Psoas muscle (tissue), 7 donors: ENCODE measurements at regions not wholly inside any gene's neighbourhood (a gene's known extent, or its start where the extent isn't known, plus 50 kb on each side); places are given as distances from the start of the nearest gene placed in this dataset.

Experiments
- ATAC-seq, 4 donors: fragments of 200-7000 bp; cut with Tn5 transposase; one replicate each; pipeline ENCODE4 v1.9.1; 2020; ENCODE audit warnings: moderate library complexity in 3 of 4, mild to moderate bottlenecking in 2 of 4
- DNase-seq, 2 donors: peaks; one replicate each; pipeline ENCODE4 v3.0.0-alpha.2; 2020
- H3K27ac ChIP-seq: fragments of 200-600 bp; one replicate; pipeline ENCODE4 v1.8.0; 2022
- H3K27me3 ChIP-seq, 3 donors: fragments of 200-600 bp in 1 of 3; one replicate each; pipeline versions ENCODE4 v1.6.1 to v1.8.0; 2013 to 2022; ENCODE audit warnings: low read length in 2 of 3, mild to moderate bottlenecking in 2 of 3, moderate library complexity in 1 of 3; ENCODE audit not compliant: insufficient read depth in 3 of 3
- H3K36me3 ChIP-seq, 2 donors: fragments of 200-600 bp in 1 of 2; one replicate each; pipeline versions ENCODE4 v1.6.1 to v1.8.0; 2013 to 2022; ENCODE audit warnings: low read depth in 1 of 2, mild to moderate bottlenecking in 1 of 2, moderate library complexity in 1 of 2; ENCODE audit not compliant: insufficient read depth in 1 of 2
- H3K4me1 ChIP-seq: fragments of 200-600 bp; one replicate; pipeline ENCODE4 v1.8.0; 2022
- H3K4me3 ChIP-seq: fragments of 200-600 bp; one replicate; pipeline ENCODE4 v1.8.0; 2022; ENCODE audit warnings: mild to moderate bottlenecking
- H3K9me3 ChIP-seq: fragments of 200-600 bp; one replicate; pipeline ENCODE4 v1.8.0; 2022
- WGBS, 3 donors: extraction: QIAGEN DNeasy Blood & Tissue Kit; methylation state at CpG; one replicate each; pipeline versions ENCODE4 v1.1.6 to v1.1.7; 2013; 5-methylcytosine and 5-hydroxymethylcytosine counted together
- intact Hi-C, 2 donors: fragments of 100-400 bp; cut with DNase I; formaldehyde crosslinking; loops; one replicate each; pipeline versions ENCODE4 v1.11.0 to v1.14.2; 2022
- TF ChIP-seq, protein P1 (sequence below): fragments of 200-600 bp; IDR thresholded peaks from one replicate; pipeline ENCODE4 v1.8.0; 2022; ENCODE audit warnings: antibody characterized with exemption
- donor health status: healthy with polysubstance abuse.
- donor health status: DM: no; HTN: no; CAD: no; lungs with moderate emphysema.
- donor health status: Bipolar disorder and iron deficiency.
- donor health status: healthy.
- donor health status: DM: yes; HTN: yes; CAD: no.
- donor health status: DM: no; HTN: no; CAD: no.
- donor health status: DM: yes; HTN: yes; CAD: no.

DNA sequence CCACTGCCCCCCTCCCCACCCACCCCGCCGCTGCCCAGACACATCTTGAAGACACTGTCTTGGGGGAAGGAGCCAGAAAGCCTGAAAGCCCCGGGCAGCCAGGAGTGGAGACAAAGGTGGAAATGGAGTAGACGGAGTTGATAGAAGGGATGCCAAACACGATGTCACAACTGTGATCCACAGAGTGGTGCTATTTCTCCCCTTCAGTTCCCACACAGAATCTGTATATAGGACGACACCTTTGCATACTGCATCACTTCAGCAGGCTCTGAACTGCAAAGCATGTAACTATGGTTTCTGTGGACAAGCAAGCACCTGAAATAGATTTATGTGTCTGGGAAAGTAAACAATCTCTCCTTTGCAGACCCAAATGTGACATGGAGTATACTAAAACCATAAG is 56.4 kb upstream of the F13A1 start:
- TF ChIP-seq, protein P1, sequence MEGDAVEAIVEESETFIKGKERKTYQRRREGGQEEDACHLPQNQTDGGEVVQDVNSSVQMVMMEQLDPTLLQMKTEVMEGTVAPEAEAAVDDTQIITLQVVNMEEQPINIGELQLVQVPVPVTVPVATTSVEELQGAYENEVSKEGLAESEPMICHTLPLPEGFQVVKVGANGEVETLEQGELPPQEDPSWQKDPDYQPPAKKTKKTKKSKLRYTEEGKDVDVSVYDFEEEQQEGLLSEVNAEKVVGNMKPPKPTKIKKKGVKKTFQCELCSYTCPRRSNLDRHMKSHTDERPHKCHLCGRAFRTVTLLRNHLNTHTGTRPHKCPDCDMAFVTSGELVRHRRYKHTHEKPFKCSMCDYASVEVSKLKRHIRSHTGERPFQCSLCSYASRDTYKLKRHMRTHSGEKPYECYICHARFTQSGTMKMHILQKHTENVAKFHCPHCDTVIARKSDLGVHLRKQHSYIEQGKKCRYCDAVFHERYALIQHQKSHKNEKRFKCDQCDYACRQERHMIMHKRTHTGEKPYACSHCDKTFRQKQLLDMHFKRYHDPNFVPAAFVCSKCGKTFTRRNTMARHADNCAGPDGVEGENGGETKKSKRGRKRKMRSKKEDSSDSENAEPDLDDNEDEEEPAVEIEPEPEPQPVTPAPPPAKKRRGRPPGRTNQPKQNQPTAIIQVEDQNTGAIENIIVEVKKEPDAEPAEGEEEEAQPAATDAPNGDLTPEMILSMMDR, result no peak
- Histone ChIP-seq H3K27ac (no peak overlapping the region), H3K4me3 (no peak overlapping the region), H3K9me3 (no peaks in the 10 kb centered on the region), H3K36me3 (no peaks in the 10 kb centered on the region), H3K27me3 (no peaks in the 10 kb centered on the region), H3K4me1 (no peaks in the 10 kb centered on the region)
- ATAC-seq (no peak), DNase-seq (no peak)
- intact Hi-C loops, result no loop called here
- 78 to 80% (median 79%) methylated on average over 6 of the region's 6 CpGs for WGBS, 3 donors

DNA sequence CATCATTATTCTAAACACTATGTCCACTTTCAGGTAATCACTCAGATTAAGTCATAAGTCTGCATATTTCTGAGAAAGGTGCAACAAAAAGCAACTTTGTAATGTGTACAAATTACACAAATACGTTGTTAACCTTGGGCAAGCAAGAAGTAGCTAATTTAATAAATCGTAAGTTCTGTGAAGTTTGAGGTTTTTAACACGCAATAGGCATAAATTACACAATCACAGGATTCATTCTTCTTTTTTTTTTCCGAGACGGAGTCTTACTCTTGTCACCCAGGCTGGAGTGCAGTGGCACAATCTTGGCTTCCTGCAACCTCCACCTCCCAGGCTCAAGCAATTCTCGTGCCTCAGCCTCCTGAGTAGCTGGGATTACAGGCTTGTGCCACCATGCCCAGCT is 57.2 kb upstream of the F13A1 start:
- TF ChIP-seq, protein P1, result no peak
- no peak for ATAC-seq
- no peaks in the 10 kb centered on the region for H3K4me1 ChIP-seq
- no peak overlapping the region for H3K27ac ChIP-seq
- no peaks in the 10 kb centered on the region for H3K36me3 ChIP-seq
- intact Hi-C loops, result no loop called here
- H3K4me3 ChIP-seq, result no peak overlapping the region
- H3K9me3 ChIP-seq, result no peaks in the 10 kb centered on the region
- H3K27me3 ChIP-seq, result no peaks in the 10 kb centered on the region
- DNase-seq, result no peak
- 83 to 90% (median 86%) methylated on average over 6 of the region's 6 CpGs for WGBS, 3 donors

DNA sequence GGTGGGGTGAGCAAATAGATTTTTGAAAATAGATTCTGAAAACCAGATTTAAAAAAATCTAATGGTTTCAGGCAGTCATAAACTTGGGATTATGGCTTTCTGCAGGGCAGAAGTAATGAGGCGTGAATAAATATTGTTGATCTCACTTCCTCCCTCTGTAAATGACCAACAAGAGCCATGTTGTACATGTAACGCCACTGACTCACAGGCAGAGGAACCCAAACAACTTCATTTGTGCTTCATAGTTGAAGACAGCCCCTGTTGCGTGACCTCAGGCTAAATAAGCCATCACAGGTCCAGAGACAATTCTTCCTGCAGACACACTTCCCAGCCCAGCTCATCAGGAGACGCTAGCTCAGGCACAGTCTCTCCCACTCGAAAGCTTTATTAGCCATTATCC is 59.1 kb upstream of the F13A1 start:
- Histone ChIP-seq H3K27ac (no peak overlapping the region), H3K4me3 (no peak overlapping the region), H3K4me1 (no peaks in the 10 kb centered on the region), H3K27me3 (no peaks in the 10 kb centered on the region), H3K9me3 (no peaks in the 10 kb centered on the region), H3K36me3 (no peaks in the 10 kb centered on the region)
- DNase-seq, result no peak
- TF ChIP-seq, protein P1, result no peak
- intact Hi-C loops, result no loop called here
- no peak for ATAC-seq
- WGBS, 3 donors, result 77 to 82% (median 78%) methylated on average over 5 of the region's 5 CpGs

DNA sequence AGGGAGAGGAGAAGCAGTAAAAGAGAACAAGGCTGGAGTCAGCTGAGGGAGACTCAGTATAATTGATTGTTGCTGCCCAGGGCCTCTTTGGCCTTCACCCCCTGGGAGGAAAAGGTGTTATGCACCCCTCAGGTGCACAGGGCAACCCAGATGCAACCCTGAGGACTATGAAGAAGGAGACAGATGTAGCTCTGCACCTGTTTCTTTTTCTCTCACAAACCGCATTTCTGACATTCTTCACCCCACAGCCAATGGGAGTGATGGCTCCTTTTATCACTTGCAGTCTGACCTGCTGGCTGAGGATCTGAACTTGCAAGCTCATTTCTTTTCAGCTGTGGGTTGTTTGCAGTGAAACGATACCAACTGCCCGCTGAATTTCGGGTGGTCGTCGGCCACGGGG is 64.1 kb upstream of the F13A1 start:
- Histone ChIP-seq H3K4me3 (no peak overlapping the region), H3K4me1 (no peaks in the 10 kb centered on the region), H3K9me3 (no peaks in the 10 kb centered on the region), H3K27ac (no peak overlapping the region), H3K36me3 (no peaks in the 10 kb centered on the region), H3K27me3 (no peaks in the 10 kb centered on the region)
- ATAC-seq (no peak), DNase-seq (no peak)
- TF ChIP-seq, protein P1, result no peak
- intact Hi-C loops, result no loop called here
- 54 to 71% (median 55%) methylated on average over 7 of the region's 7 CpGs for WGBS, 3 donors

DNA sequence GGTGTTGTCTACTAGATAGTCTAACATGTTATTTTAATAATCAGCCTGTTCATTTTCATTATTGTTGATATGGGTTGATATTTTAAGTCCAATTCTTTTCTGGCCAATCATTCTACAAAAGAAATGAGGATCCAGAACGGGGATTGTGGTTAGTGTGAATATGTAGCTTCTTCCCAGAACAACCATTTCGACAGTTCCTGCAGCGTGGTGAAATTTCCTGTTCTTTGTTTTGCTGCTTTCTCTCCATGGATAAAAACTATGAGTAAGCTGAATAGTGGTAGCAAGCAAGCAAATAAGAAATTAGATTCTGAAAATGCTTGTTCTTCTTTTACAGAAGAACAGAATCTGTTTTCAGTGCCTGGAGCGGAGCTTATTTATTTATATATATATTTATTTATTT is 65.5 kb upstream of the F13A1 start:
- intact Hi-C loops, result no loop called here
- Histone ChIP-seq H3K27ac (no peak overlapping the region), H3K9me3 (no peaks in the 10 kb centered on the region), H3K4me3 (no peak overlapping the region), H3K4me1 (no peaks in the 10 kb centered on the region), H3K27me3 (no peaks in the 10 kb centered on the region), H3K36me3 (no peaks in the 10 kb centered on the region)
- TF ChIP-seq, protein P1, result no peak
- ATAC-seq (no peak), DNase-seq (no peak)
- WGBS, 3 donors, result 62 to 72% (median 72%) methylated on average over 4 of the region's 4 CpGs
